ENCODE measurements at regions not wholly inside any gene's neighbourhood (a gene's known extent, or its start where the extent isn't known, plus 50 kb on each side); places are given as distances from the start of the nearest gene placed in this dataset.
A peak's percentile ranks its signal among the peaks of the same experiment; 100 is the strongest.

- DNase-seq (ENCODE audit: low read depth in 2 of 3, low spot score in 2 of 3), result no peak
These were observed 439.7 kb downstream of the CCSER2 start for GRCh38 chr10:84768132-84768531.

- no peak for DNase-seq (ENCODE audit: low read depth in 2 of 3, low spot score in 2 of 3)
These were observed 442.4 kb downstream of the CCSER2 start for GRCh38 chr10:84770824-84771223.

- peak in 1 of 3 donors; percentile 18 for DNase-seq (ENCODE audit: low read depth in 2 of 3, low spot score in 2 of 3)
These were observed 455.0 kb downstream of the CCSER2 start for GRCh38 chr10:84783386-84783785.

GRCh38 chr10:84783909-84784308 is 455.5 kb downstream of the CCSER2 start:
- DNase-seq (ENCODE audit: low read depth in 2 of 3, low spot score in 2 of 3), result no peak

- no peak for DNase-seq (ENCODE audit: low read depth in 2 of 3, low spot score in 2 of 3)
These were observed 456.4 kb downstream of the CCSER2 start for GRCh38 chr10:84784749-84785148.

- DNase-seq (ENCODE audit: low read depth in 2 of 3, low spot score in 2 of 3), result no peak
These were observed 460.6 kb downstream of the CCSER2 start for GRCh38 chr10:84789026-84789425.

- DNase-seq (ENCODE audit: low read depth in 2 of 3, low spot score in 2 of 3), result no peak
These were observed 469.9 kb downstream of the CCSER2 start for GRCh38 chr10:84798312-84798711.

GRCh38 chr10:84801156-84801555 is 472.8 kb downstream of the CCSER2 start:
- DNase-seq (ENCODE audit: low read depth in 2 of 3, low spot score in 2 of 3), result no peak

GRCh38 chr10:84801916-84802315 is 473.5 kb downstream of the CCSER2 start:
- no peak for DNase-seq (ENCODE audit: low read depth in 2 of 3, low spot score in 2 of 3)

GRCh38 chr10:84805149-84805548 is 476.8 kb downstream of the CCSER2 start:
- DNase-seq (ENCODE audit: low read depth in 2 of 3, low spot score in 2 of 3), result no peak

GRCh38 chr10:84811113-84811512 is 482.7 kb downstream of the CCSER2 start:
- DNase-seq (ENCODE audit: low read depth in 2 of 3, low spot score in 2 of 3), result no peak

- no peak for DNase-seq (ENCODE audit: low read depth in 2 of 3, low spot score in 2 of 3)
These were observed 490.6 kb downstream of the CCSER2 start for GRCh38 chr10:84818961-84819360.

GRCh38 chr10:84820120-84820519 is 491.7 kb downstream of the CCSER2 start:
- DNase-seq (ENCODE audit: low read depth in 2 of 3, low spot score in 2 of 3), result no peak

- no peak for DNase-seq (ENCODE audit: low read depth in 2 of 3, low spot score in 2 of 3)
These were observed 492.2 kb downstream of the CCSER2 start for GRCh38 chr10:84820596-84820995.

GRCh38 chr10:84822931-84823630 is 494.7 kb downstream of the CCSER2 start:
- DNase-seq (ENCODE audit: low read depth in 2 of 3, low spot score in 2 of 3), result no peak

GRCh38 chr10:84824525-84824924 is 496.1 kb downstream of the CCSER2 start:
- DNase-seq (ENCODE audit: low read depth in 2 of 3, low spot score in 2 of 3), result no peak

- no peak for DNase-seq (ENCODE audit: low read depth in 2 of 3, low spot score in 2 of 3)
These were observed 496.9 kb downstream of the CCSER2 start for GRCh38 chr10:84825330-84825729.

- DNase-seq (ENCODE audit: low read depth in 2 of 3, low spot score in 2 of 3), result no peak
These were observed 498.3 kb downstream of the CCSER2 start for GRCh38 chr10:84826704-84827103.

GRCh38 chr10:84829131-84829530 is 500.7 kb downstream of the CCSER2 start:
- no peak for DNase-seq (ENCODE audit: low read depth in 2 of 3, low spot score in 2 of 3)

GRCh38 chr10:84837041-84837812 is 508.8 kb downstream of the CCSER2 start:
- DNase-seq (ENCODE audit: low read depth in 2 of 3, low spot score in 2 of 3), result no peak

GRCh38 chr10:84837877-84838276 is 509.5 kb downstream of the CCSER2 start:
- no peak for DNase-seq (ENCODE audit: low read depth in 2 of 3, low spot score in 2 of 3)

GRCh38 chr10:84838851-84839250 is 510.5 kb downstream of the CCSER2 start:
- no peak for DNase-seq (ENCODE audit: low read depth in 2 of 3, low spot score in 2 of 3)

All from hematopoietic multipotent progenitor cell (in vitro differentiated cells).